C4-2B (cell line): ENCODE measurements at regions not wholly inside any gene's neighbourhood (a gene's known extent, or its start where the extent isn't known, plus 50 kb on each side); places are given as distances from the start of the nearest gene placed in this dataset.

ENCODE experiments used
- H3K27ac ChIP-seq: fragments of 450-650 bp; 2 replicates; pipeline ENCODE4 v1.5.1; 2017
- ZFX ChIP-seq: fragments of 450-650 bp; IDR thresholded peaks from 2 replicates; pipeline ENCODE4 v1.6.1; 2017
- TF ChIP-seq, protein P1 (sequence below): fragments of 450-650 bp; conservative IDR thresholded peaks from 2 replicates; pipeline ENCODE4 v1.5.1; 2017; ENCODE audit warnings: mild to moderate bottlenecking

DNA sequence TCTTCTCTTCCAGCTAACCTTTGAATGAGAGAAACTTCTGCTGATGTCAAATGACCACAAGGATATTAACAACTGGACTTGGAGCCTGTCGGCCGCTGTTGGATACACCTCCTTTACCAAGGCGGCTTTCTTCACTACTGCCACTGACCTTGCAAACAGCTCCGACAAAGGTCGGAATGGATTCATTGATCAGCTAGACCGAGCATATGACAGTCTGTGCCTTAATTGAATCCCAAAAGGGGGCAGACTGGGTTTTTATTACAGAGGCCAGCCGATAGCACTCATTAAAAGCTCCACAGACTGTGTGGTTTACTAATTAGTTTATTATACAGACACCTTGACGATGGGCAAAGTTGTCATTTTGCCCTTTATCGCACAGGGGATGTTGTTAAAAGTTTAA lies 394.5 kb downstream of the RERGL start:
- no peak for TF ChIP-seq ZFX
- TF ChIP-seq, protein P1, sequence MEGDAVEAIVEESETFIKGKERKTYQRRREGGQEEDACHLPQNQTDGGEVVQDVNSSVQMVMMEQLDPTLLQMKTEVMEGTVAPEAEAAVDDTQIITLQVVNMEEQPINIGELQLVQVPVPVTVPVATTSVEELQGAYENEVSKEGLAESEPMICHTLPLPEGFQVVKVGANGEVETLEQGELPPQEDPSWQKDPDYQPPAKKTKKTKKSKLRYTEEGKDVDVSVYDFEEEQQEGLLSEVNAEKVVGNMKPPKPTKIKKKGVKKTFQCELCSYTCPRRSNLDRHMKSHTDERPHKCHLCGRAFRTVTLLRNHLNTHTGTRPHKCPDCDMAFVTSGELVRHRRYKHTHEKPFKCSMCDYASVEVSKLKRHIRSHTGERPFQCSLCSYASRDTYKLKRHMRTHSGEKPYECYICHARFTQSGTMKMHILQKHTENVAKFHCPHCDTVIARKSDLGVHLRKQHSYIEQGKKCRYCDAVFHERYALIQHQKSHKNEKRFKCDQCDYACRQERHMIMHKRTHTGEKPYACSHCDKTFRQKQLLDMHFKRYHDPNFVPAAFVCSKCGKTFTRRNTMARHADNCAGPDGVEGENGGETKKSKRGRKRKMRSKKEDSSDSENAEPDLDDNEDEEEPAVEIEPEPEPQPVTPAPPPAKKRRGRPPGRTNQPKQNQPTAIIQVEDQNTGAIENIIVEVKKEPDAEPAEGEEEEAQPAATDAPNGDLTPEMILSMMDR = no peak

DNA sequence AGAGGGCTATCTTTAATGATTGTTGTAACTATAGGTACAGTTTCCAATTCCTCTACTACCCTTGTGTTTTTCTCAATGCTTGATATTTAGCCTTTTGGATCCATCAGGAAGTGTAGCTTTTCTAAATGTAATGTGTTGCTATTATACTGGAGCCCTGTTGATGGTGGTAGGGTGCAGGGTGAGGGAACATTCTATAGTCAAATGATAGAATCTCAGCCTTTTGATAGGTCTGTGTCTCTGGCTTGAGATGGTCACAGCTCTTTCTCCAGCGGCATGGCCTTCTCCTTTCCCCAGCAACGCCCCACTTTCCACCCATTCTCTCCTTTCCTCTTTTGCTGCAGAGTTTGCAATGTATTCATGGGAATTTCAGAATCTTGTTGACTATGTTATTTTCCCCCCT lies 398.6 kb downstream of the RERGL start:
- no peak overlapping the region for H3K27ac ChIP-seq
- TF ChIP-seq, protein P1 = no peak
- TF ChIP-seq ZFX = no peak

More for the DNA sequence above, 394.5 kb downstream of the RERGL start:
- H3K27ac ChIP-seq = no peak overlapping the region

DNA sequence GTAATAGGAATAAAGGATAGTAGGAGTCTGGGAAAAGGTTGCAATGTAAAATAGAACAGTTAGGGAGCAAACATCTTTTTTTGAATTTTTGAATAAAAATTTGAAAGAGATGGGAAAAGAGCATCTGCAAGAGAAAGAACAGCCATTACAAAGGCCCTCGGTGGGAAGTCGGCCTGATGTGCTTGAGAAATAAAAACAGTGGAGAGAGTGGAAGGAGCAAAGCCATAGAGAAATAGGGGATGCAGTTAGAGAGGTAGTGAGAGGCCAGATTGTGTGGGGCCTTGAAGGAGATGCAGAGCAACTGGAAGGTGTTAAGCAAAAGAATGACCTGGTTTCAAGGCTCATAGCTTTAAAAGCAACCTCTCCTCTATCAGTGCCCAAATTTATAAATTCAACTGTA lies 409.8 kb downstream of the RERGL start:
- no peak overlapping the region for H3K27ac ChIP-seq
- TF ChIP-seq ZFX = no peak
- TF ChIP-seq, protein P1 = no peak

DNA sequence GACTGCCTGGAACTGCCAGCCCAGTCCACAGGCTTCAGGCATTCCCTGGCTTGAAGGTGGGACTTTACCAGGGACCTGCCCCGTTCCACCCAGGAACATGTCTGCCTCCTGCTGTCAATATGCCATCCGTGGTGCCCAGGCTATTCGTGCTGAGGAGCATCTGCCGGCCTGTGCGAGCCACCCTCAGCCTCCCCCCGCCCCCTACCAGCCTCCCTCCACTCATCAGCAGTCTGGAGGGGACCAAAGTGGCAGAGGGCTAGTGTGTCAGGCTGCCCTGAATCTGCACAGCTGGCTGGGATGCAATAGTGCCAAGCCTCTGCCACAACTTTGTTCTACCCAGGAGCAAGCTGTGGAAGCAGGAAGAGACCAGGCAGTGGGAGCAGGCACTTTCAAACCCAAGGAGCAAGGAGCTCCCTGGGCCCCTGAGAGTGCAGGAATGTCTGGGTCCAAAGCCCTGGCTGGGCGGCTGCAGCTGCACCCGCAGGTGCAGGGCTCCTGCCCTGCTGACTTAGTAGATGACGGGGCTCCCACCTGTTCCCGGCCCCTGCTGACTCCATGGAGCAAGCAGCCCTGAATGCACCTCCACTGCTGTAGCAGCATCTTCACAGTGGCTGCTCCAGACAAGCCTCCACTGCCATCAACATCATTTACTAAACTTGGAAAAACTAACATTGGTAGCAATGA lies 423.2 kb downstream of the RERGL start:
- H3K27ac ChIP-seq = no peak overlapping the region
- TF ChIP-seq ZFX = no peak
- TF ChIP-seq, protein P1 = no peak

DNA sequence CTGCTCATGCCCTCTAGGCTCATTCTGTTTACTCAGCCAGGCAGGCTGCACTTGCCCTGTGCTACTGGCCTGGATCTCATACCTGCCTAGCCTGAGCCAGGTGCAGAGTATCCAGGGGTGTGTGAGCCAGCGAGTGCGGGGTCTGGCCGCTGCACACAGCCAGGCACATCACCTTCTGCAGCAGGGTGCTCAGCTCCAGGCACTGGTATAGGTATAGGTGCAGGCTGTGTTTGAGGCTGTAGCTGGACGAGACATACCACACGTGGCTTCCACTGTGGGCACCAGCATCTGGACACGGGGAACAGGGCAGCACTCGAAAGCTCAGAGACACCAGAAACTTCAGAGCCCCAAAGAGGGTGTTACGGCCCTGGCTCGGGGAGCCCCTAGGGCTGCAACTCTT lies 424.2 kb downstream of the RERGL start:
- TF ChIP-seq, protein P1 = no peak
- TF ChIP-seq ZFX = no peak
- no peak overlapping the region for H3K27ac ChIP-seq

DNA sequence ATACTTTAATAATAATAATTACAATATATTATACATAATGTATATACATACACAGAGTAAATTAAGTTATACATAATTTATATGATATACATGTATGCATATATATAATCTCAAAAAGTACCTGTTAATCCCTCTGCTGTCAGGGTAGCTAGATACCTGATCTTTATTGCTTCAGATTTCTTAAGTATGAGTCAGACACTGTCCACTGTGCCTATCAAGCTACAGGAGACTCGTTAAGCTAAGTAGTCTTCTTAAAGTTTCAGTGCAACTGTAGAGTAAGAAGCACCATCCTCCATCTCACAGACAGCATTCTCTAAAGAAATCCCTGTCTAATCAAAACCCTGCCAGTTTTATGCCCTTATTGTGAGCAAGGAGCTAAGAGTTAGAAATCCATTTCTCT lies 428.7 kb downstream of the RERGL start:
- H3K27ac ChIP-seq = no peak overlapping the region
- TF ChIP-seq, protein P1 = no peak
- TF ChIP-seq ZFX = no peak

DNA sequence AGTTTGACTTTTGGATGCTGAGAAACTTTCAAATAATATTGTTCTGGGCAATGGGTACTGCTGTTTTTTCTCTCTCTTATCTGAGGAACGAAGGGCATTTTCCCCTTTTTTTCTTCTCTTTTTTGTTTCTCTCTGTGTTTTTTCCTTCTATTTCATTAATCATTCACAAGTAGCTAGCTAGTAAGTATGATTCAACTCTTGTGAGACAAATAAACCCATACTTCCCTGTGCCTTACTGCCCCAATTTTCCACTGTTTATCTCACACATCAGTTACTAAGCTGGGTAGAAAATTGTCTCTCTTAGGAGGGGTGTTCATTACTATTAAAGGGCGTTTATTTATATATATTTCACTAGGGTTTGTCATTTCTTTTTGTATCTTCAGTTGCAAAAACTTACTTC lies 437.6 kb downstream of the RERGL start:
- no peak overlapping the region for H3K27ac ChIP-seq
- TF ChIP-seq, protein P1 = no peak
- no peak for TF ChIP-seq ZFX
